ENCODE measurements at regions not wholly inside any gene's neighbourhood (a gene's known extent, or its start where the extent isn't known, plus 50 kb on each side); places are given as distances from the start of the nearest gene placed in this dataset.
"Not testable (repeated sequence)": the region's sequence is repeated elsewhere in the genome, so short reads cannot be mapped to it uniquely, and the experiment has no call there.

DNA sequence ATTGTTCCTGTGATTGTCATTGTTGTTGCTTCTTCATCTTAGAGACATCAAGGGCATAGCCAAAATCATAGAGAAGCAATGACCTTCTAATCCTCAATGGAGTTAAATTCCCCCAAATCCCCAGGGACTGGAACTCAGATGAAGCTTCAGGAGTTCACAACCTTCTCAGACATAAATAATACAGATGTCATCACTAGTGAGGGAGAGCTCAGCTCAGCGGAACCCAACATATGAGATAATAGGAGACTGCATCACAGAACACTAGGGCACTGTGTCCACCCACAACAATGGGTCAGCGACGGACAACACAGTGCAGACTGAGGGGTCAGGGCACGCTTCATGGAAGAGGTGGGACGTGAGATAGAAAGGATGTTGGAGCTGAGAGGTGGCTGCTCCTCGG, 1290.4 kb upstream of the TMEM132C start:
- H3K27ac ChIP-seq: no peak overlapping the region
- H3K4me3 ChIP-seq: no peak overlapping the region
- H3K27ac Mint-ChIP-seq: peak overlapping the region; percentile 26
- H3K36me3 Mint-ChIP-seq: no peaks in the 10 kb centered on the region
- H3K9ac ChIP-seq: no peak overlapping the region
- H2AFZ ChIP-seq (replicated peaks): no peak overlapping the region
- H3K27me3 Mint-ChIP-seq (ENCODE audit: insufficient read depth, low read depth): no peaks in the 10 kb centered on the region
- H3K4me3 Mint-ChIP-seq: no peak overlapping the region
- H3K79me2 ChIP-seq (ENCODE audit: low read depth): no peaks in the 10 kb centered on the region
- H3K9me3 ChIP-seq (ENCODE audit: low read depth): no peaks in the 10 kb centered on the region
- H3K36me3 ChIP-seq: no peaks in the 10 kb centered on the region
- H3K9me3 Mint-ChIP-seq: no peaks in the 10 kb centered on the region
- no peaks in the 10 kb centered on the region for H3K4me1 ChIP-seq
- TF ChIP-seq EZH2 (IDR thresholded peaks at IDR 0.05): no peak
- no peak for TF ChIP-seq EZH2phosphoT487 (IDR thresholded peaks at IDR 0.05)
- TF ChIP-seq, protein P1, sequence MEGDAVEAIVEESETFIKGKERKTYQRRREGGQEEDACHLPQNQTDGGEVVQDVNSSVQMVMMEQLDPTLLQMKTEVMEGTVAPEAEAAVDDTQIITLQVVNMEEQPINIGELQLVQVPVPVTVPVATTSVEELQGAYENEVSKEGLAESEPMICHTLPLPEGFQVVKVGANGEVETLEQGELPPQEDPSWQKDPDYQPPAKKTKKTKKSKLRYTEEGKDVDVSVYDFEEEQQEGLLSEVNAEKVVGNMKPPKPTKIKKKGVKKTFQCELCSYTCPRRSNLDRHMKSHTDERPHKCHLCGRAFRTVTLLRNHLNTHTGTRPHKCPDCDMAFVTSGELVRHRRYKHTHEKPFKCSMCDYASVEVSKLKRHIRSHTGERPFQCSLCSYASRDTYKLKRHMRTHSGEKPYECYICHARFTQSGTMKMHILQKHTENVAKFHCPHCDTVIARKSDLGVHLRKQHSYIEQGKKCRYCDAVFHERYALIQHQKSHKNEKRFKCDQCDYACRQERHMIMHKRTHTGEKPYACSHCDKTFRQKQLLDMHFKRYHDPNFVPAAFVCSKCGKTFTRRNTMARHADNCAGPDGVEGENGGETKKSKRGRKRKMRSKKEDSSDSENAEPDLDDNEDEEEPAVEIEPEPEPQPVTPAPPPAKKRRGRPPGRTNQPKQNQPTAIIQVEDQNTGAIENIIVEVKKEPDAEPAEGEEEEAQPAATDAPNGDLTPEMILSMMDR (IDR thresholded peaks at IDR 0.05): no peak
- no peaks in the 10 kb centered on the region for H4K20me1 ChIP-seq (ENCODE audit: low read depth)
- no peak for DNase-seq (ENCODE audit: low spot score)
- H3K4me2 ChIP-seq: no peak overlapping the region
- H3K4me1 Mint-ChIP-seq: no peaks in the 10 kb centered on the region
- H3F3A ChIP-seq (ENCODE audit: low read depth): no peaks in the 10 kb centered on the region
- no peaks in the 10 kb centered on the region for H3K27me3 ChIP-seq

DNA sequence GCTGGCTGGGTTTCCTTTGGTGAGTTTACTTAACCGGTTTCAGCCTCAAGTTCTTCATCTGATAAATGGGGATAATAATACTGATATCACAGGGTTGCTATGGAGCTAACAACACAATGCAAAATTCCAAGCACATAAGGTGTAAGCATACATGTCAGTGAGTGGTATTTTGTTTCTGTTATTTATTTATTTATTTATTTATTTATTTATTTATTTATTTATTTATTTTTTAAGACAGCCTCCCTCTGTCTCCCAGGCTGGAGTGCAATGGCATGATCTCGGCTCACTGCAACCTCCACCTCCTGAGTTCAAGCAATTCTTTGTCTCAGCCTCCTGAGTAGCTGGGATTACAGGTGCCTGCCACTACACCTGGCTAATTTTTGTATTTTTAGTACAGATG, 1287.4 kb upstream of the TMEM132C start:
- H3F3A ChIP-seq (ENCODE audit: low read depth); H3K4me2 ChIP-seq; H3K4me1 ChIP-seq; H3K27me3 ChIP-seq; H3K36me3 Mint-ChIP-seq; DNase-seq (ENCODE audit: low spot score); H3K79me2 ChIP-seq (ENCODE audit: low read depth); H3K27ac ChIP-seq; H3K36me3 ChIP-seq; H3K4me3 Mint-ChIP-seq; H3K4me3 ChIP-seq; H2AFZ ChIP-seq (replicated peaks); H3K27me3 Mint-ChIP-seq (ENCODE audit: insufficient read depth, low read depth); H3K4me1 Mint-ChIP-seq; H3K9me3 ChIP-seq (ENCODE audit: low read depth); H3K9ac ChIP-seq; H3K27ac Mint-ChIP-seq; H4K20me1 ChIP-seq (ENCODE audit: low read depth): not testable (repeated sequence)
- peaks cover 12% of the 10 kb centered on the region for H3K9me3 Mint-ChIP-seq

DNA sequence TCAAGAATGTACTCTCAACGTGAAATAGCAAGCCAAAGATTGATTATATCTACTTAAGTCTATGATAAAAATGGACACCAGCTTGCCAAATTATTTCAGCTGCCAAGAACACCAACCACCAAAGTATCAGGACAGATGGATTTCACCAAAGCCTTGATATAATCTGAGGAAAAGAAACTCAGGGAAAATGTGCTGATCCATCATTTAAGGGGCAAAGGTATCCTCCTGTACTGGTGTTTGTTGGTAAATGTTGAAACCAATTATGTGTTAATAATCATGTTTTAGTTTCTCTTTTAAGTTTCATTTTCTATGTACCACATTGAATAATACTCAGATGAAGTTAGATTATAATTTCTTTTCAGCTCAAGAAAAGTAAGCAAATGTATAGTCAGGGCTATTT, 1284.3 kb upstream of the TMEM132C start:
- peaks cover 5% of the 10 kb centered on the region for H3K36me3 ChIP-seq
- Mint-ChIP-seq H3K9me3 (peaks cover 22% of the 10 kb centered on the region), H3K27me3 (ENCODE audit: insufficient read depth, low read depth) (no peaks in the 10 kb centered on the region), H3K36me3 (no peaks in the 10 kb centered on the region), H3K4me1 (no peaks in the 10 kb centered on the region), H3K4me3 (no peak overlapping the region), H3K27ac (no peak overlapping the region)
- no peaks in the 10 kb centered on the region for H3K27me3 ChIP-seq
- no peak for DNase-seq (ENCODE audit: low spot score)
- H3K4me3 ChIP-seq: no peak overlapping the region
- H3K27ac ChIP-seq: no peak overlapping the region
- H3K4me2 ChIP-seq: no peak overlapping the region
- H3F3A ChIP-seq (ENCODE audit: low read depth): no peaks in the 10 kb centered on the region
- H3K79me2 ChIP-seq (ENCODE audit: low read depth): no peaks in the 10 kb centered on the region
- TF ChIP-seq EZH2phosphoT487 (IDR thresholded peaks at IDR 0.05) (no peak), EZH2 (IDR thresholded peaks at IDR 0.05) (no peak)
- TF ChIP-seq, protein P1 (IDR thresholded peaks at IDR 0.05): no peak
- no peak overlapping the region for H2AFZ ChIP-seq (replicated peaks)
- H3K9ac ChIP-seq: no peak overlapping the region
- H3K9me3 ChIP-seq (ENCODE audit: low read depth): no peaks in the 10 kb centered on the region
- H4K20me1 ChIP-seq (ENCODE audit: low read depth): no peaks in the 10 kb centered on the region
- no peaks in the 10 kb centered on the region for H3K4me1 ChIP-seq

GRCh38 chr12:126983735-126984134, 1283.2 kb upstream of the TMEM132C start:
- H3K36me3 ChIP-seq; H3K4me3 Mint-ChIP-seq; H3K27ac ChIP-seq; H3K4me1 Mint-ChIP-seq; H3K79me2 ChIP-seq (ENCODE audit: low read depth); H4K20me1 ChIP-seq (ENCODE audit: low read depth); H3K27ac Mint-ChIP-seq; H3K4me2 ChIP-seq; H3K27me3 Mint-ChIP-seq (ENCODE audit: insufficient read depth, low read depth); H3K9ac ChIP-seq; H3K4me1 ChIP-seq; H3K36me3 Mint-ChIP-seq; H3K4me3 ChIP-seq; H3K9me3 ChIP-seq (ENCODE audit: low read depth); H2AFZ ChIP-seq (replicated peaks); H3F3A ChIP-seq (ENCODE audit: low read depth); H3K27me3 ChIP-seq; DNase-seq (ENCODE audit: low spot score): not testable (repeated sequence)
- H3K9me3 Mint-ChIP-seq: peaks cover 22% of the 10 kb centered on the region

DNA sequence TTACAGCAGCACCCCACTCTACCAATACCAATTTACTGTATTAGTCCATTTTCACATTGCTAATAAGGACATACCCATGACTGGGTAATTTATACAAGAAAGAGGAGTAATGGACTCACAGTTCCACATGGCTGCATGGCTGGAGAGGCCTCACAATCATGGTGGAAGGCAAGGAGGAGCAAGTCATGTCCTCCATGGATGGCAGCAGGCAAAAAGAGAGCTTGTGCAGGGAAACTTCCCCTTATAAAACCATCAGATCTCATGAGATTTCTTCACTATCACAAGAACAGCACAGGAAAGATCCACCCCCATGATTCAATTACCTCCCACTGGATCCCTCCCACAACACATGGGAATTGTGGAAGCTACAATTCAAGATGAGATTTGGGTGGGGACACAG, 1281.3 kb upstream of the TMEM132C start:
- not testable (repeated sequence) for H3K4me2 ChIP-seq; H3K27me3 ChIP-seq; H3K36me3 Mint-ChIP-seq; H3K36me3 ChIP-seq; H3K27ac ChIP-seq; H3K4me3 ChIP-seq; H3K9me3 ChIP-seq (ENCODE audit: low read depth); H3K4me3 Mint-ChIP-seq; H3K79me2 ChIP-seq (ENCODE audit: low read depth); H3K27ac Mint-ChIP-seq; H3K4me1 ChIP-seq; H4K20me1 ChIP-seq (ENCODE audit: low read depth); H3F3A ChIP-seq (ENCODE audit: low read depth); DNase-seq (ENCODE audit: low spot score); H3K27me3 Mint-ChIP-seq (ENCODE audit: insufficient read depth, low read depth); H2AFZ ChIP-seq (replicated peaks); H3K9ac ChIP-seq; H3K4me1 Mint-ChIP-seq
- peaks cover 22% of the 10 kb centered on the region for H3K9me3 Mint-ChIP-seq
